Activated naive CD4-positive, alpha-beta T cell treated with Interleukin-2 at 50 U/mL for 16 hours (primary cell): ENCODE measurements at regions not wholly inside any gene's neighbourhood (a gene's known extent, or its start where the extent isn't known, plus 50 kb on each side); places are given as distances from the start of the nearest gene placed in this dataset.
"Not testable (repeated sequence)": the region's sequence is repeated elsewhere in the genome, so short reads cannot be mapped to it uniquely, and the experiment has no call there.

Experiments
- DNase-seq: peaks from one replicate; pipeline ENCODE4 v3.0.0-alpha.2; 2020

- no peak for DNase-seq
These were observed 50.8 kb upstream of the MAX start for GRCh38 chr14:65153101-65153500.

GRCh38 chr14:65156568-65157366 lies 54.5 kb upstream of the MAX start:
- no peak for DNase-seq

DNA sequence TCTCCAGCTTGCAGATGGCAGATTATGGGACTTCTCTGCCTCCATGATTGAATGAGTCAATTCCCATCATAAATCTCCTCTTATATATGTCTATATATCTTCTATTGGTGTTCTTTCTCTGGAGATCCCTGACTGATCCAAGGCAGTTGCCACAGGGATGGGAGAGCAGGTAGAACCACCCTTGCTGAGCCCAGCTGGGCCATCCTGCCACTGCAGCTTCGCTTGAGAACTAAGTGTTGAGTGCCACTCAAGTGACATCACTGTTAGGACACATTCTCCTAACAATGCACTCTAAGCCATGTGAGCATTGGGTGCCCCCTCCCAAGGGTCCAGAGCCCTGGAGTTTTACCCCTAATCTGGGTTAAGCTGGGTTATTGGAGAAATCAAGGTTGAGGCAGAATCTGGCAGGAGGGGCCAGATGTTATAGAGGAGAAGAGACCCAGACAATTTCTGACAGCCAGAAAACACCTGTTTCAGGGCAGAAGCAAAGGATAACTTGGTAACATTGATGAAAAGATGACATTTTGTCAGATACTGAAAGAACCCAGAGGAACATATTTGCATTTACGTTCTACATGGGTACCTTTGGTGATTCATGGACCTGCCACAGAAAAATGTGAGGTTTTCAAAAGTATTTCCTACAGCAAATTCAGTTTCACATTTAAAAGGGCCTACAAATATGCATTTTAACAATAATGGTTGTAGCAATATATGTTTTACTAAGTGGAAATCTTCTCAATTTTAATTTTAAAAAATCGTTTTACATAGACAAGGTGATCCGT lies 57.2 kb upstream of the MAX start:
- DNase-seq: no peak

DNA sequence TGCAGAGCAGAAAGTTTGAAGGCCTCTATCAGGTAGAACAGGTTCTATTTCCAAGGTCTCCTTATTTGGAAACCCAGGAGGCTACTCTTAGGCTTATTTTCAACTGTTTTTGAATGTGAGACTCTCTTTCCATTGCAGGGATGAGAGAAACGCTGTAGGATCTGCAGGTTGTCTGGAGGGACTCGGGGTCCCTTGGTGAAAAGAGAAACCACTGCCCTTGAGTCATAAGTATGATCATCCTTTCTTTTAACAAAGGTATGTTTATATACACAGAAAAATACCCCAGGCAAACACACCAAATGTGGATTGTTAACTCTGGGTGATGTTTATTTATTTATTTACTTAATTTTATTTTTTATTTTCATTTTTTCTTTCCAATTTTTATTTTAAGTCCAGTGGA lies 57.8 kb upstream of the MAX start:
- DNase-seq: no peak

DNA sequence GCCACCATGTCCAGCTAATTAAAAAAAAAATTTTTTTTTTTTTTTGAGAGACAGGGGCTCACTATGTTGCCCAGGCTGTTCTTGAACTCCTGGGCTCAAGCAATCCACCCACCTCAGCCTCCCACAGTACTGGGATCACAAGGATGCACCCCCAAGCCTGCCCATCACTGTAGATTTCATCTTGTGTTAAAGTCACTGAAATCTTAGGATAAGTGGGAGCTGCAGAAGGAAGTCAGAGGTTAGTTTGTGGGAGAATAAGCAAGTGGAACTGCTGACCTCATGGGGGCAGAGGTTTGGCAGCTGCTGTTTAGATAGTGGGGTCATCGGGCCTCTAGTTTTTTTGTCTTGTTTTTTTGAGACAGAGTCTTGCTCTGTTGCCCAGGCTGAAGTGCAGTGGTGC lies 59.7 kb upstream of the MAX start:
- no peak for DNase-seq

GRCh38 chr14:65164068-65164824 lies 61.9 kb upstream of the MAX start:
- peak; percentile 21 for DNase-seq

GRCh38 chr14:65164825-65165135 lies 62.5 kb upstream of the MAX start:
- DNase-seq: no peak

GRCh38 chr14:65167072-65167645 lies 64.8 kb upstream of the MAX start:
- peak; percentile 26 for DNase-seq

DNA sequence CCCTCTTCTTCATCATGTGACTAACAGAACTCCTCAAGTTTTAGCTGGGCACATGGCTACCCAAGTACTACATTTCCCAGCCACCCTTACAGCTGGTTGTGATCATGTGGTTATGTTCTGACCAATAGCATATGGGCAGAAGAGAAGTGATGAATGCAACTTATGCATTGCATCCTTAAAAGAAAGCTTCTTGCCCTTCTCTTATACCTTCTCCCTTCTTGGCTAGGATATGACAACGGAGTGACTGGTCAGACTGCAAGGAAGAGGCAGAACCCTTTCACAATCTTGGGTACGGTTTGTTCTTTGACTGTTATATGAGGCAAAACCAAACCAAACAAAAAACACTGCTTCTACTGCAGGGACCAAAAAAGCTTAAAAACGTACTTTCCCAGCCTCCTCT lies 66.5 kb upstream of the MAX start:
- no peak for DNase-seq

GRCh38 chr14:65169351-65169750 lies 67.0 kb upstream of the MAX start:
- DNase-seq: no peak

DNA sequence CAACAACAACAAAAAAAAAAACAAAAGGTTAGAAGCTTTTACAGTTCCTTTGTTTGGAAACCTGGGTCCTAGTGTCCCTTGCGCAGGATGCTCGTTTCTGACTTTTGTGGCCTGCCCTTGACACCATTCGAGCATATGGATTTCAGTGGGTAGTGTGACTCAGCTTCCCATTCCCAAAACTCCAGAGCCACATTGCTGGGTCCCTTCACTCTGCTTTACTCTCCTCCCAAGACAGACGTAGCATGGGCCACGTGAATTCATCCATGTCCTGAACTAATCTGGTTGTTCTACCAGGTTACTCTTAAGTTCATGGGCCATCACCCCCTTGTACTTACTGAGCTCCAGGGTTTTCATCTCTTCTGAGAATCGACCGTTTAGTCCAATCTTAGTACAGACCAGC lies 68.0 kb upstream of the MAX start:
- DNase-seq: no peak

DNA sequence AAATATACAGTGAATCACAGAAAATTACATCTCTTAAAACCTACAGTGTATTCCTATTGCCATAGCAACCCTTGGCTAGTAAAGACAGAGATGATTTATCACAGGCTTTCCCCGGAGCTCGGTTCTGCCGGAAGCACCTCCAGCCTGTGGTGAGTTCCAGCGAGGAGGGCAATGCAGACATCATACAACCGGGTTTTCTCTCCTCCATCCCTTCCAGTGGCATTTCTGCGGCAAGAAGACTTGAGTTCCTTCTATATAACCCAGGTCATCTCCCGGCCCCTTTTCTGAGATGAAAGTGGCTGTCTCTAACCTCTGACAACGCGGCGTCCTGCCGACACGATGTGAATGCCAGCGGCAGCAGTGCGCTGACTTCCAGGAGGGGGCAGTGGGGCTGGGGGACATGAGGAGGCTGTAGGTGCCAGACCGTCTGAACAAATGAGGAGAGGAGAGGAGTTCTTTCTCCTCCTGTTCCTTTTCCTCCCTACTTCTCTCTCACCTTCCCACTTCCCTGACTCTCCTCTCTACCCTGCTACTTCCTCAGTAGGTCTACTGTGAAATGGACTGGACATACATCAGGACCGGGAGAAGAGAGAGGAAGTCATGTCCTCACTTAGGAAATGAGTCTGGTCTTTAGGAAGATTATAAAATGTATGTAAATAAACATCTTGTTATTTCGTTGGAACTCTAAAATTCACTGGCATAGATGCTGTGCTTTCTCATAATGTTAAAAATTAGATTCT lies 68.6 kb upstream of the MAX start:
- DNase-seq: peak; percentile 52

DNA sequence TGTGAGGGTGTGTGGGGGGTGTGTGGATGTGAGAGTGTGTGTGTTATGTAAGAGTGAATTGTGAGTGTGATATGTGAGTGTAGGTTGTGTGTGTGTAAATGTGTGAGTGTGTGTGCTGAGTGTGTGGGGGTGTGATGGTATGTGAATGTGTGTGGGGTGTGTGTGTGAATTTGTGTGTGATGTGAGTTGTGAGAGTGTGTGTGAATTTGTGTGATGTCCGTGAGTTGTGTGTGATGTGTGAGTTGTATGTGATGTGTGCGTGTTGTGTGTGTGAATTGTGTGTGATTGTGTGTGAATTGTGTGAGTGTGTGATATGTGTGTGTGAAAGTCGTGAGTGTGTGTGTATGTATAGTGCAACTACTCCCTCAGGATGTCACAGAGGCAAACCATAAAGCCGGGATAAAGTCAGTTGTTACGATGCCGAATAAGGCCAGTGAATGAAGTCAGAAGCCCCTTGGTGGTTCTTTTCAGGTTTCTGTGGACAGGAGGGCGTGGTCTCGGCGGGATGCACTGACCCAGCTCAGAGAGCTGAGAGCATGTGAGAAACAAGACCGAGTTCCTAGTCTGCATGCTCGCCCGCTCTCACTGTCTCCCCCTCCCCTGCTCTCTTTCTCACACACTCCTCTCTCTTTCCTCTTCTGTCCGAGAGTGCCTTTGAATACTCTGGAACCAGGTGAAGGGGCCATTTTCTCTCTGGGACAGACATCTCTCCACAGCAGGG lies 71.8 kb upstream of the MAX start:
- DNase-seq: no peak

GRCh38 chr14:65174783-65175182 lies 72.5 kb upstream of the MAX start:
- DNase-seq: no peak

DNA sequence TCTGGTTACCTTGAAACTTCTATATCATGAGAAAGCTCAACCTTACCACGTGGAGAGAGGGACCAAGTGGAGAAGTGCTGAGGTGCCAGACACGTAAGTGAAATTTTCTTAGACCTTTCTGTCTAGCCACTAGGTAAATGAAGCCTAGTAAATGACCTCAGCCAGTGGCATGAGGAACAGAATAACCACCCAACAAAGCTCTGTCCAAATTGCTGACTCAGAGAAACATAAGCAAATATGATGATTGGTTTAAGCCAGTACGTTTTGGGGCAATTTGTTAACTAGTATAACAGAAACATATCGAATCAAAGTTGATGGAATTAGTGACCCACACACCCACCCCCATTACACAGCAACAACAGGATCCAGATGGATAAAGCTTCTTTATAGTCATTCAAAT lies 75.2 kb upstream of the MAX start:
- DNase-seq: no peak

- DNase-seq: not testable (repeated sequence)
These were observed 76.9 kb upstream of the MAX start for GRCh38 chr14:65179231-65179630.

GRCh38 chr14:65179918-65180724 lies 77.8 kb upstream of the MAX start:
- peak; percentile 61 for DNase-seq

GRCh38 chr14:65180725-65181025 lies 78.4 kb upstream of the MAX start:
- no peak for DNase-seq

DNA sequence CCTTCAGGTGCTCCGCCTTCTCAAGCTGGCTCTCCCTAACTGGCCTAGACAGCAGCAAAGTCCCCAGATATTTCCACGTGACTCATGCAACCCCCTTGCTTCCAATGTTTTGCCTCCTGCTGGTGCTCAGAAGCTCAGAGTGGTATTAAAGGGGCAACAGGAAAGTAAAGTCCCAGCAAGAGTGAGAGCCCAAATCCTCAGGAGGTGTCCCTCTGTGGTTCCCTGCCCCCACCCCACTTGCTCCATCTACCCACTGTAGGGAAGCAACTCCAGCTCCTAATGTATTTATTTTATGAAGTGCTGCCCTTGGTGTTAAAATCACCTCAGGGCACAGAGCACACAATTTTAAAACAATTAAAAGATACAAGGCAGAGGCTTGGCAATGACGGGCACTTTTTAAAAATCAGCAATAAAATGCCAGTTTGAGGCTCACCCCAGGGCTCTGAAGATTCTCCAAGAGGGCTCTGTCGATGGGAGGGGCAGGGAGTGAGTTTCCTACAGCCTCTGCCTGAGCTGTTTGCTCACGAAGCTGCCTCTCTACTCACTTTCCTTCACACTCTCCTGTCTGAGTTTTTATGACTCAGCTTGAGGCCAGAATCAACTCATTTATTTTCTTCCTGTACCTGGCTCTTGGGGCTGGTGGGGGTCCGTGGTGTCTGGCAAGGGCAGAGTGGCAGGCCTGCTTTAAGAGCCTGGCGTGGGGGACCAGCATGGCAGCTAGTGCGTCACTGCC lies 81.9 kb upstream of the MAX start:
- no peak for DNase-seq

DNA sequence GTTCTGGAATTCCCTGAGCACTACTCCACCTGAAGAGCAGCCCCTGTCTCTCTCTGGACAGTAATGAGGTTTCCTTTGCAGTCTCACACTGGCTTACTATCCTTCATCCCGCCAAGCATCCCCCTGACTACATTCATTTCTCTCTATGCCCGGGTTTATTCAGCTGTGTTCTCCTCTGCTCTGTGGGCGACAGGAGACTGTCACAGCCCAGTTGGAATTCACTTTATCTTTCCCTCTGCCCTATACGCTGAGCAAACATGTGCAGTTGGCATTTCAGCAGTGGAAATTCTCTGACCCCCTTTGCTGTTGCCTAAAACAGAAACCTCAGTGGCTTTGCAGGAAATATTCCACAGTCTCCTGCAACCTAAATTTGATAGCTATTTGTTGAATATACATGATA lies 83.5 kb upstream of the MAX start:
- DNase-seq: no peak

DNA sequence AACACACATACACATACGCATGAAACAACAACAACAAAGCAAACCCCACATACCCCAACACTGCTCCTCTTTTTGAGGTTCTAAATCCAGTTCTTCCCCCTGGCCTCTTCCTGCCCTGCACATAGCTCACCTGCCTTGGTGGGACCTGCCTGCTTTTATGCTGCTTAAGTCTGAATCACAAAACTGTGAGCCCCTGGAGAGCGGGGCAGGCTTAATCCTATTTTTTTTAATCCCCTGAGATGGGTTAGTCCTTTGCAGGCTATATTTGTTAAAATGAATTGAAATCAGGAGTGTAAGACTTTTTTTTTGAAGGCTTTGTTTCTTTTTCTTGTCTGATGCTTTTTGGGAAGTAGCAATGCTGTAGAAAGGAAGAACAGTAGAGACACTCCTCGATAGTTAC lies 84.6 kb upstream of the MAX start:
- DNase-seq: no peak
